ENCODE measurements at regions not wholly inside any gene's neighbourhood (a gene's known extent, or its start where the extent isn't known, plus 50 kb on each side); places are given as distances from the start of the nearest gene placed in this dataset.
A peak's percentile ranks its signal among the peaks of the same experiment; 100 is the strongest.

DNA sequence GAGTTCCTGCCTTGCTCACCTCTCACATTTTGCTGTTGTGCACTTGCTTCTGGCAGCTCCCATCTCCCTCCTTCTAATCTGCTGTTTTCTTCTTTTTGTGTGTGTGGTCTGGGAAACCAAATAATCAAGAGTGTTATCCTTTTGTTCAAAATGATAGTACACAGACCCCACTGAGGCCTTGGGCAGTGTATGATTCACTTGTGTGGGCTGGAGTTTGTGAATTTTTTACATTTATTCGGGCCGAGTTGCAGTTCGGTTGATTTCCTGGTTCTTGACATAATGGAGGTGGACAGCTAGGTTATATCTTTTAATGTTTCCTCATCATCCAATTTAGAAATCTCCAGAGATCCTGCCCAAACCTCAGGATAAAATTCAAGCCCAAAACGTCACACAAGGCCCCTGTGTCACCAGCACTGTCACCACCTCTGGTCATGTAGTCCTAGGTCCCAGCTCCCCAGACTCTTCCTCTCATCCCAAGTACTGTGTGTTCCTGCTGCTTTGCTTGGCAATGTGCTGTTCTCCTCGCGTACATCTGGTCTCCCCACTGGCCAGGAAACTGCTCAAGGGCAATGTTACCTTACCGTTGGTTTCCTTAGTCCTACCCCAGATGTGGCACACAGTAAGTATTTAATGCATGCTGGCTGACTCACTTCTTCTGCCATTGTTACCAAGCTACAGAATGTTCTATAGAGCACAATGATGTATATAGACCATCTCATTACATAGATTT lies 55.7 kb upstream of the PHACTR2 start:
- no peaks in the 10 kb centered on the region for H3K9me3 Mint-ChIP-seq (ENCODE audit: insufficient read depth)
- DNase-seq (no peak), ATAC-seq (no peak)
- H3K4me3 Mint-ChIP-seq: no peak overlapping the region
- peaks cover 8% of the 10 kb centered on the region for H3K4me1 Mint-ChIP-seq (ENCODE audit: low read depth)
- ChIA-PET POLR2A (no interaction called here), CTCF (no interaction called here)
- no peaks in the 10 kb centered on the region for H3K27me3 Mint-ChIP-seq (ENCODE audit: low read depth)
- H3K27ac Mint-ChIP-seq: no peak overlapping the region
- H3K36me3 Mint-ChIP-seq (ENCODE audit: low read depth): no peaks in the 10 kb centered on the region

DNA sequence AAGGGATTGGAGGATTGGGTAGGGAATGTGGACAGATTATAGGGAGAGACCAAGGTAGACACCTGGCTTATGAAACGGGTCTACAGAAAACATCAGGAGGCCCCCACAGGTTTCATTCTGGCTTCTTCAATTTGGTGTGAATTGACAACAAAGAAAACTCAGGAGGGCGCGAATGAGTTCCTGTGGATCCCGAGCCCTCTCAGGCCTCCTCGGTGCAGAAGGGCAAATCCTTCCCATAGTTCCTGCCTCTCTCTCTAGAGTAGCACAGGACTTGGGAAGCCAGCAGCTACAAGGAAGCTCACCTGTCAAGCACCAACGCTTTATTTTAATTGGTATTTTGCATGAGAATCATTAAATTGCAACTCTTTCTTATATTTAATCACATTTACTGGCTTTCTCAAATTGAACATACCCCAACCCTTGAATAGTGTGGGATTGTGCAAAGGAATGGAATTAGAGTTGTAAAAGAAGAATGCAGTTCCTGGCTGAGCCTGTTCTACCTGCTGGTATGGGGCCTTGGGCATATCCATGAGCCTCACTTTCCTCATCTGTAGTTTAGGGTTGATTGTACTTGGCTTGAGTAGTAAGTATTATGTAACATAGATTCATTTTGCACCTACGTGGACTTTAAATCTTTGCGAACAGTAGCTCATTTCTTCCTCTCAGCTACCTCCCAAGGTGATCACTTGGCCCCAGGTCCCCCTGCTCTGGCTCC lies 56.4 kb upstream of the PHACTR2 start:
- H3K9me3 Mint-ChIP-seq (ENCODE audit: insufficient read depth): no peaks in the 10 kb centered on the region
- DNase-seq: no peak

DNA sequence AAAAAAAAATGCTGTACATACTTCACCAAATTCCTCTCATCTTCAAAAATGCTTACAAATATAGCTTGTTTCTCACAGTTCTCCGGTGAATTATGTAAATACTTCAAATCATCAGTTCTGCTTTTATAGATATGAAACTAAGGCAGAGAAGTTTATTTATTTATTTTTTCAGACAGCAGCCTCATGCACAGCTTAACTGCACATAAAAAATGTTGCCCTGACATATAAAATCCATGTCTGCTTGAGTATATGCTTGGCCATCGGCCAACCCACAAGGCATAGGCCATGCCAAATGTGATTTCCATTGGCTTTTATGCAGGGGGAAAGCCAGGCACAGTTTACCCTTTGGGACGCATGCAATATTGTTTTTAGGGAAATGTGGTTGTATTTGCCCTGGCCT lies 57.3 kb upstream of the PHACTR2 start:
- DNase-seq (no peak), ATAC-seq (no peak)
- H3K27me3 Mint-ChIP-seq (ENCODE audit: low read depth): no peaks in the 10 kb centered on the region
- ChIA-PET CTCF (interaction anchor here (0.9 kb wide), 1 partner anchor 320 kb away, joined by 3 read pairs; no protein-coding TSS in a partner anchor), POLR2A (no interaction called here)
- H3K4me1 Mint-ChIP-seq (ENCODE audit: low read depth): peaks cover 6% of the 10 kb centered on the region
- H3K36me3 Mint-ChIP-seq (ENCODE audit: low read depth): no peaks in the 10 kb centered on the region
- no peak overlapping the region for H3K4me3 Mint-ChIP-seq
- no peak overlapping the region for H3K27ac Mint-ChIP-seq
- H3K9me3 Mint-ChIP-seq (ENCODE audit: insufficient read depth): no peaks in the 10 kb centered on the region

More for the DNA sequence above, 56.4 kb upstream of the PHACTR2 start:
- Mint-ChIP-seq H3K36me3 (ENCODE audit: low read depth) (no peaks in the 10 kb centered on the region), H3K4me1 (ENCODE audit: low read depth) (peaks cover 9% of the 10 kb centered on the region), H3K27me3 (ENCODE audit: low read depth) (no peaks in the 10 kb centered on the region), H3K4me3 (no peak overlapping the region), H3K27ac (no peak overlapping the region)
- ChIA-PET CTCF (no interaction called here), POLR2A (no interaction called here)
- ATAC-seq: no peak

DNA sequence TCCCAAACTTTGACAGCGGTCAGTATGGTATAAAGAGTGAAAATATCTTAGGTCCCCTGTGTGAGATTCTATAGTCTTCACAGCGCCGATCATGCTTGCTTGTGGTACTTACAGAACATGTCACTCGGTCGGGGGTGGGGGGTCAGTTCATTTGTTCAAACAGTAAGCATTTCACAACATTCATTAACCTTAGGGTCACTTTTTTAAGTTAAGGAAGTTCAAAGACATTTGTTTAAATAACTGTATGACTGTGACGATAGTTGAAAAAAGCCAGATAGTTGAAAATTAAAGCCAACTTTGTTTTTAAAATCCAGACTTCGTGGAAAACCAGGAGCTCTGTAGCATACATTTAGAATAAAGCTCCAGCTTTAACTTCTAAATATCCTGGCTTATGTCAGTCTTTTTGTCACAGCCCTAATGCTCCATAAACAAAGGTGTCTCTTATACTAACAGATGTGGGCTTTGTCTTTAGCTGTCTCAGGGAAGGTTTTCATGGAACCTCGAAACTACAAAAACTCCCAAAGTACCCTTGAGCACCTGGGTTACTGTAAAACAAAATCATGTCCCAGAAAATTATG lies 57.9 kb upstream of the PHACTR2 start:
- no peaks in the 10 kb centered on the region for H3K9me3 Mint-ChIP-seq (ENCODE audit: insufficient read depth)
- ChIA-PET POLR2A (no interaction called here), CTCF (interaction anchor here (0.9 kb wide), 1 partner anchor 320 kb away, joined by 3 read pairs; no protein-coding TSS in a partner anchor)
- H3K27me3 Mint-ChIP-seq (ENCODE audit: low read depth): no peaks in the 10 kb centered on the region
- H3K4me1 Mint-ChIP-seq (ENCODE audit: low read depth): peaks cover 10% of the 10 kb centered on the region
- H3K36me3 Mint-ChIP-seq (ENCODE audit: low read depth): no peaks in the 10 kb centered on the region
- DNase-seq: no peak
- no peak overlapping the region for H3K4me3 Mint-ChIP-seq
- no peak overlapping the region for H3K27ac Mint-ChIP-seq
- no peak for ATAC-seq

DNA sequence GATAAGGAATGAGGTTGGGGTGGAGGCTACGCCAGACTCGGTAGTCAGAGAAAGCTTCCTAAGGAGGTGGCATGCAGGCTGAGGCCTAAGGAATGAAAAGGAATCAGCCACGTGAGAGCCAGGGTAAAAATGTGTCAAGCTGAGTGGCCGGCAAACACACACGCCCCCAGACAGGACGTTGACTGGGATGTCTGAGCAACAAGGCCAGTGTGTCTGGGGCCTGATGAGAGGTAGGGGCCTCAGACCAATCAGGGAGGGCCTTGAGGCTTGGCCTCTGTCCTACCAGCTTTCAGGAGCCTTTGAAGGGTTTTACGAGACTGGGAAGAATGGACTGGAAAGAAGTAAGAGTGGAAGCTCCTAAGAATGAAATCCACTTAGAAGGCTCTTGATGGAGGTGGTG lies 61.0 kb upstream of the PHACTR2 start:
- Mint-ChIP-seq H3K4me3 (no peak overlapping the region), H3K27me3 (ENCODE audit: low read depth) (no peaks in the 10 kb centered on the region), H3K36me3 (ENCODE audit: low read depth) (peaks cover 4% of the 10 kb centered on the region), H3K9me3 (ENCODE audit: insufficient read depth) (no peaks in the 10 kb centered on the region), H3K27ac (no peak overlapping the region), H3K4me1 (ENCODE audit: low read depth) (peaks cover 20% of the 10 kb centered on the region)
- POLR2A ChIA-PET: no interaction called here
- ATAC-seq (no peak), DNase-seq (no peak)
- CTCF ChIA-PET: no interaction called here

DNA sequence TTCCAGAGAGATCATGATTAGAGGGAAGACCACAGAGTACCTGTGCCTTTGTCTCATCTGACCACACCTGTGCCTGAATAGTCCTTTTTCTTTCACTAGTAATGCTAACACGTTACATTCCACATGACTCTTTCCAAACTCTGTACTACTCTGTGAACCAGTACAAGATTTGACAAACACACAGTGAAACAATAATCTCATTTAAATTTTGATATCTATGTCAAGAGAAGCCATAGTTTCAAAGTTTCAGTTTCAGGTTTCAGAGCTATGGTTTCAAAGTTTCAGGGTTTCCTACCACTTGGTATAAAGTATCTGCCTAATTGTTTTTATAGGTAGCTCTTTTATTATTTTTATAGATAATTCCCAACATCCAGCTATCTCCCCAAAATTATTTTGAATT lies 62.0 kb upstream of the PHACTR2 start:
- ATAC-seq: peak; percentile 36
- peaks cover 20% of the 10 kb centered on the region for H3K4me1 Mint-ChIP-seq (ENCODE audit: low read depth)
- POLR2A ChIA-PET: no interaction called here

DNA sequence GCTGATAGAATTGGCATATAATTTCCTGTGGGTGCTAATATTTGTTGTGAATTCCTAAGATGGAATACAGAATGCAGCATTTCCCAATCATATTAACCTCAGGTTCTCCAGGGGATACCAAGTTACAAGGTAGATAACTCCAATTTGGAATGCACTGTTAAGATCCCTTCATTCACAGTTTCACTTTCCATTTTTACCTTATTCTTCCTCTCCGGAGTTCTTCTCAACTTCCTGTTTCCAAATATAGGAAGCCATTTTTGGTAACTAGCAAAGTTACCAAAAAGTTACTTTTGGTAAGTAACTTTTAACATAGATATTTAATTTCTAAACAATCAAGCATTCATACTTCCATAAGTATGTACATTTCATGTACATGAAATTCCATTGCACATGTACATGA lies 63.5 kb upstream of the PHACTR2 start:
- H3K4me1 Mint-ChIP-seq (ENCODE audit: low read depth): peaks cover 20% of the 10 kb centered on the region
- no peaks in the 10 kb centered on the region for H3K27me3 Mint-ChIP-seq (ENCODE audit: low read depth)
- no peak overlapping the region for H3K27ac Mint-ChIP-seq
- H3K36me3 Mint-ChIP-seq (ENCODE audit: low read depth): peaks cover 4% of the 10 kb centered on the region
- H3K4me3 Mint-ChIP-seq: no peak overlapping the region
- ChIA-PET POLR2A (no interaction called here), CTCF (no interaction called here)
- no peak for ATAC-seq
- DNase-seq: no peak
- H3K9me3 Mint-ChIP-seq (ENCODE audit: insufficient read depth): no peaks in the 10 kb centered on the region

More for the DNA sequence above, 62.0 kb upstream of the PHACTR2 start:
- CTCF ChIA-PET: interaction anchor here (0.9 to 1.0 kb wide), 2 partner anchors 25 to 40 kb away, joined by 3 to 4 read pairs; no protein-coding TSS in a partner anchor
- Mint-ChIP-seq H3K36me3 (ENCODE audit: low read depth) (peaks cover 4% of the 10 kb centered on the region), H3K4me3 (no peak overlapping the region), H3K27ac (no peak overlapping the region), H3K9me3 (ENCODE audit: insufficient read depth) (no peaks in the 10 kb centered on the region), H3K27me3 (ENCODE audit: low read depth) (no peaks in the 10 kb centered on the region)
- DNase-seq: no peak

DNA sequence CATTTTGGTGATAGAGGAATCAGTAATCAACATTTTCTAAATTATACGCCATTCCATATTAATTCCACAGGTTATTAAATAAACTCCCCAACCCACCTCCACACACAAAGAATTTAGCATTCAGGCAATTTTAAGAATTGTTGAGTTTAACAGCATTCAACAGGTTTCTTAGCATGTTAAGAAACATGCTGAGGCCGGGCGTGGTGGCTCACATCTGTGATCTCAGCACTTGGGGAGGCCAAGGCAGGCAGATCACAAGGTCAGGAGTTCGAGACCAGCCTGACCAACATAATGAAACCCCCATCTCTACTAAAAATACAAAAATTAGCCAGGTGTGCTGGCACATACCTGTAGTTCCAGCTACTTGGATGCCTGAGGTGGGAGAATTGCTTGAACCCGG lies 64.0 kb upstream of the PHACTR2 start:
- H3K27me3 Mint-ChIP-seq (ENCODE audit: low read depth): no peaks in the 10 kb centered on the region
- no peak overlapping the region for H3K4me3 Mint-ChIP-seq
- no peak for DNase-seq
- ATAC-seq: no peak
- no peaks in the 10 kb centered on the region for H3K9me3 Mint-ChIP-seq (ENCODE audit: insufficient read depth)
- H3K4me1 Mint-ChIP-seq (ENCODE audit: low read depth): peaks cover 20% of the 10 kb centered on the region
- H3K27ac Mint-ChIP-seq: no peak overlapping the region
- ChIA-PET POLR2A (no interaction called here), CTCF (no interaction called here)
- peaks cover 4% of the 10 kb centered on the region for H3K36me3 Mint-ChIP-seq (ENCODE audit: low read depth)

DNA sequence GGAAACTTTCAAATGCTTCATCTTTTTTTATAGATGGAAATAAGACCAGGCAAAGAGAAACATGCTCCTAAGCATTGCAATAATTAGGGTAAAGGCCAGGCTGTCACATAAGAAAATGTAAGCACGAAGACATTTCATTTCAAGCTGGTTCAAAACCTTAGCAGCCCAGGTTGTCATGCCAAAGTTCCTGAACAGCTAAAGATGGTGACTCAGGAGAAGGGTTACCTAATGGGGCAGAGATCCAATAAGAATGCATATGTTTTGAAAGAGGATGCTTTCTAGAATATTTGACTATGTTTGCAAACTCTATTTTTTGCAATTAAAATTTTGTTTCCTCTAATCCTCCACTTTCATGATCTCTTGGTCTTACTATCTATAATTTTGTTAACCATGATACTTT lies 65.6 kb upstream of the PHACTR2 start:
- Mint-ChIP-seq H3K27ac (no peak overlapping the region), H3K36me3 (ENCODE audit: low read depth) (peaks cover 4% of the 10 kb centered on the region)

DNA sequence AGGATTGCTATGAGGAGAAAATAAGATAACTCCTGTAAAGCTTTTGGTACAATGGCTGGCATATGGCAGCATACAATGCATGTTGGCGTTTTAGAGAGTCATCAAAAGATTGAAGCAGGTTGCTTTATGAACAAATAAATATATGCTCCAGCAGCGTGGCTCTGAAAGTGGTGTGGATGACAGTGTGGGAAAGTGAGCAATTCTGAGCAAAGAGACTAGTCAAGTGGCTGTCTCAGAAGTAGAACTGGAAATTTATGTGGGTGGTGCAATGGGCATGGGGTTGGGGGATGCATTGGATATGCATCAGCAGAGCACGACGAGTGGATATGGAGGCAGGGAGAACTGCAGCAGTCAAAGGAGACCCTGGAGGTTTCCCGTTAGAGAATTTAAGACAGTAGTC lies 66.2 kb upstream of the PHACTR2 start:
- Mint-ChIP-seq H3K9me3 (ENCODE audit: insufficient read depth) (no peaks in the 10 kb centered on the region), H3K36me3 (ENCODE audit: low read depth) (peaks cover 4% of the 10 kb centered on the region), H3K4me3 (no peak overlapping the region), H3K27me3 (ENCODE audit: low read depth) (no peaks in the 10 kb centered on the region), H3K4me1 (ENCODE audit: low read depth) (peaks cover 20% of the 10 kb centered on the region), H3K27ac (no peak overlapping the region)
- DNase-seq: no peak
- no peak for ATAC-seq
- POLR2A ChIA-PET: no interaction called here
- CTCF ChIA-PET: interaction anchor here (1.4 kb wide), 1 partner anchor 36 kb away, joined by 4 read pairs; no protein-coding TSS in a partner anchor

More for the DNA sequence above, 65.6 kb upstream of the PHACTR2 start:
- Mint-ChIP-seq H3K27me3 (ENCODE audit: low read depth) (no peaks in the 10 kb centered on the region), H3K4me3 (no peak overlapping the region), H3K4me1 (ENCODE audit: low read depth) (peaks cover 20% of the 10 kb centered on the region), H3K9me3 (ENCODE audit: insufficient read depth) (no peaks in the 10 kb centered on the region)
- DNase-seq (no peak), ATAC-seq (no peak)
- ChIA-PET POLR2A (no interaction called here), CTCF (interaction anchor here (1.4 kb wide), 1 partner anchor 37 kb away, joined by 4 read pairs; no protein-coding TSS in a partner anchor)

DNA sequence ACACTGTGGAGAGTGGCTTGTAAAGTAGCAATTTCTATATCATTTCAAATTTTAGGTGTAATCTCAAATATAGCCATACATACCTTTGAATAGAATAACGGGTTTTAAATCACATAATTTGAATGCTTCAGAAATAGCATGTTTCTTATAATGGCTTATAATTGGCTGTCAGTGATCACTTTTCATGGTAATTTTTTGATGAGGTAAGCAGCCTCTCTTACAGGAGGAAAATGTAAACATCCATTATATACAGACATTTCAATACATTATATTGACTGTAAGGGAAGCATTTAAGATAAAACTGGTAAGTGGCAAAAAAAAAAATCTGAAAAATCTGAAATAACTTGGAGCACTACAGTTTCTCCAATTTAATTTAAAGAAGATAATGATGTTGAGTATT lies 67.8 kb upstream of the PHACTR2 start:
- CTCF ChIA-PET: interaction anchor here (0.6 to 0.9 kb wide), 2 partner anchors 200 to 583 kb away, joined by 3 read pairs; no protein-coding TSS in a partner anchor
- no peak overlapping the region for H3K27ac Mint-ChIP-seq
- no peak overlapping the region for H3K4me3 Mint-ChIP-seq
- ATAC-seq (no peak), DNase-seq (no peak)
- peaks cover 4% of the 10 kb centered on the region for H3K36me3 Mint-ChIP-seq (ENCODE audit: low read depth)
- POLR2A ChIA-PET: no interaction called here
- H3K27me3 Mint-ChIP-seq (ENCODE audit: low read depth): no peaks in the 10 kb centered on the region
- peaks cover 11% of the 10 kb centered on the region for H3K4me1 Mint-ChIP-seq (ENCODE audit: low read depth)
- no peaks in the 10 kb centered on the region for H3K9me3 Mint-ChIP-seq (ENCODE audit: insufficient read depth)

DNA sequence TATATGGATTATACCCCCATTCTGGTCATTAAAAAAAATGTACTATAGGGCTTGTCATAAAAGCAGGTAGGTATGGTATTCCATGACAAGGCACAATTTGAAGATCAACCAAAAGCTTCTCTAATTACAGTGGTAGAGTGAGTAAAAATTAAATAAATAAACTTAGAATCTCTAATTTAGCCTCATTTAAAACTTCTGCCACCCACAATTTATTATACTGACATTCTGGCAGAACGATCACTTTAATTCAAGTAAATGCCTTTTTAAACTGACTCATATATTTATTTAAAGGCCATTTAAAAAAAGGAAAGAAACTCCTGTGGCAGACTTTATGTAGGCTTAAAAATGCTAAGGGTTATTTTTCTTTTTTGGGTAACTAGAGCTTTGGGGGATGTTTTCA lies 68.3 kb upstream of the PHACTR2 start:
- Mint-ChIP-seq H3K9me3 (ENCODE audit: insufficient read depth) (no peaks in the 10 kb centered on the region), H3K4me1 (ENCODE audit: low read depth) (peaks cover 8% of the 10 kb centered on the region), H3K36me3 (ENCODE audit: low read depth) (peaks cover 2% of the 10 kb centered on the region), H3K27me3 (ENCODE audit: low read depth) (no peaks in the 10 kb centered on the region), H3K27ac (no peak overlapping the region), H3K4me3 (no peak overlapping the region)
- ChIA-PET CTCF (interaction anchor here (0.9 kb wide), 1 partner anchor 583 kb away, joined by 3 read pairs; no protein-coding TSS in a partner anchor), POLR2A (interaction anchor here (0.6 kb wide), 1 partner anchor 43 kb away, joined by 3 read pairs; no protein-coding TSS in a partner anchor)
- ATAC-seq (no peak), DNase-seq (no peak)
